LoVo (cell line): ENCODE measurements at regions not wholly inside any gene's neighbourhood (a gene's known extent, or its start where the extent isn't known, plus 50 kb on each side); places are given as distances from the start of the nearest gene placed in this dataset.
"Not testable (repeated sequence)": the region's sequence is repeated elsewhere in the genome, so short reads cannot be mapped to it uniquely, and the experiment has no call there.

Source experiments
- DNase-seq: peaks from one replicate; pipeline ENCODE4 v3.0.0-alpha.2; 2016; ENCODE audit warnings: low spot score

DNA sequence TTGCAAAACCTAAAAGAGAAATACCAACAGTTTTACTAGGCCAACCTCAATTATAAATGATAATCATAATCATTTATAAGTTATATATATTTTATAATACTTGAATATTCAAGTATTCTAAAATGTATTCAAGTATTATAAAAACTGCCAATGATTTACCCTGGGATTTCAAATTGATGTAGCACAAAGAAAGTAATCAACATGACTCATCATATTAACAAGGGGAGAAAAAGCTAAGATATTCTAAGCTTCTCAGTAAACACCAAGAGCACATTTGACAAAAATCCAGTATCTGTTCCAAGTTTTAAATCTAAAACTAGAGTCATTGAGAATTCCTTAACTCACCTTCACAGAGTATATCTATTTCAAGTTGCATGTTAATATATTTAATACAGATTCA is 56.1 kb downstream of the CAPZA3 start:
- no peak for DNase-seq

DNA sequence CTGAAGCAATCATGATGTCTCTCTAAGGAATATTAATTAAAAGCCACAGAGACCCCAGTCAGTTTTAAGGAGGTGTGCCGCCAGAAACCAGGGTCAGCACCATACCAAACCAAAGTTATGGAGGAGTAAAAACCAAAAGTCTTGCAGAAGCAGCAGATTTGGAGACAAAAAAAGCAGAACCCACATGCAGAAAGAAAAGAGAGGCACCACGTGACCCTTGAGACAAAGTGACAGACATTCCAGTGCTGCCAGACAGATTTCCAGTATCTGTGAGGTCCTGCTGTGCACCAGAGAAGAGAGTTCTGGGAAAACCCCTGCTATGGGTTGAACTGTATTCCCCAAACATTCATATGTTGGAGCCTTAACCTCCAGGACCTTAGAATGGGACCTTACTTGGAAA is 59.7 kb downstream of the CAPZA3 start:
- DNase-seq: no peak

DNA sequence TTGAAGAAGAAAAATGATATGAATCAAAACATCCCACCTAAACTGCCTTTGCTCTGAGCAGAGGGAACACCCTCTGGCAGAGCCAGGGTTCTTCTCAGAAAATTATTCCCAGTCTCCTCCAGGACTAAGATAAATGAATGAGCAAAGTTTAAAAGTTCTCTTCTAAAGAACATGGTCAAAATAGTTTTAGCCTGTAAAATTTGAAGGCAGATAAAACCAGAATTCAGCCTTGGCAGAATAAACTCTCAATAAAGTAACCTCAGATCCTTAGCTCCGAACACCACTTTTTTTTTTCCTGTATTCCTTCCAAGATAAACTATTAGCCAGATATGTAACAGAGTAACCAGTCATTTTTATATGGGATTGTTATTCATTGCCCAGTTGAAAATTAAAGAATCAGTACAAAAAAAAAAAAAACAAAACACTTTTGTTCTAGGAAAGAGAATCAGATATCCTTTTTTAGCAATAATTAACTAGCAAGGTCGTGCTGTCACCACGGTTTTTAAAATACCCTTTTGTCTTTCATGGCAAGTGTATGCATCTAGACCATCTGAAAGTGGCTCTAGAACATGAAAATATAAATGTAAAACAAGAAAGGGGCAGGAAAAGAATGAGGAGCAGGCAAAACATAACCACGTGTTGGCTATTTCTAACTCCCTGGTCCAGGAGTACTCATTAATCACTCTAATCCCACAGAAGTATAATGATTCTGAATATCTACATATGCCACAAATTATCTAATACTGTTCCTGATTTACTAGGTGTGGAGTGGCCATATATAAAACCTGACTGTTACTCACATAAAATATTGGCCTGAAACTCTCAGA is 60.8 kb downstream of the CAPZA3 start:
- DNase-seq: no peak

DNA sequence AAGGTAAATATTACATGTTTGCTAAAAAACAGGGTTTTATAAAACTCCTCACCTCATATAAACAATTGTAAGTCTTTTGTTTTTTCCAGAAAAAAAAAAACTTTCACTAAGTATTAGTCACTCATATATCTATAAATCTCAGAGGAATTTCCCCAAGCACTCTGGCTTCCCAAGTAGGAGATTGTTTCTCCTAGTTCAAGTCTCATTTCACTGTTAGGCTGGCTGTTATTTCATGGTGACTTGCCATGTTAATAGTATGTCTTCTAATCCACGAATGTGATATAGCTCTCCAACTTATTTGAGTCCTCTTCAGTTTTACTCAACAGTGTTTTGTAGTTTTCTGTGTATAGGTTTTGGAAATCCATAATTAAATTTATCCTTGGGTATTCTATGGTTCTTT is 61.6 kb downstream of the CAPZA3 start:
- no peak for DNase-seq

DNA sequence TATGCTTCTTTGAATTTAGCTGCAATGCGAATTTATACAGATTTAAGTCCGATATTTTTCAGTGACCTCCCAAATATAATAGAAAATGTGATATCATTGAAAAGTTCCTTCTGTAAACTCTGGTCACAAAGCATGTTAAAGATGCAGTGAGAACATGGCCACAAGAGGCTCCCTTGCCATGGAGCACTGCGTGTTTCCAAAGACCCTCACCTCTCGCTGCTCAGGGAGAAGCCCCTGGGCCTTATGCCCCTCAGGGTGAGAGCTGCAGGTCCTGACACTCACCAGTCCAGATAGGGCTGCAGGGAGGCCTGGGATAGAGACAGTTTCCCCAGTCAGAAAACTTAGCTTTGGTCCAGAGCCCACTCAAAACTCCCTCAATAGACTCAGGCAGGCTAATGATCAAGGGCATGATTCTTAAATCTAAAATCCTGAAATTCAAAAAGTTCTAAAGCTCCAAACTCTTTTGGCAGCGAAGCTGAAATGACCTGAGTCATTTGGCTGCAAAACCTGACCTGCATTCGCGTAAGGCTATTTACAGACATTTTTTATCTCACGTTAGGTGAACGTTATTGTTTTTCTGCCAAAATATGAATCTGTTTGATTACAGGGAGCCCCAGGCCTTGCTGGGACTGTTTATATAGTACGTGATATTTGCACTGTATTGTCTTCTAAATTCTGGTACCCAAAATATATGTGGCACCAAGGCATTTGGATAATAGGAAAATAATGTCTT is 67.8 kb downstream of the CAPZA3 start:
- DNase-seq: no peak

DNA sequence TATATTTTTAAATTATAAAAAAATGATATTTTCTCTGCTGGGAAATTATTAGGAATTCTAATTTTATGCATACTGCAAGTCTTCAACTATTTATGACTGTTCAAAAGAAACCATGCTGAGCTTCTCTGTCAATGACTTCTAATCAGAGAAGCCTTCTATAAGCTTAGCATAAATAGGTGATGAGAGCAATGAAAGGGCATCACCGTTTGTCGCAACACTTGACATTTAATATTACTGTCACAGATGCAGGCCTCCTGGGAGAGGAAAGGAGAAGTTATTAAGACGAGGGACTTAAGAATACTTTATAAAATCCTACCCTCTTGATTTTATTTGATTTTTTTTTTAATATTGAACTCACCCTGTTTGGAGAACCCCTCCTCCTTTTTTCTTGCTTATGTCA is 69.8 kb downstream of the CAPZA3 start:
- no peak for DNase-seq

DNA sequence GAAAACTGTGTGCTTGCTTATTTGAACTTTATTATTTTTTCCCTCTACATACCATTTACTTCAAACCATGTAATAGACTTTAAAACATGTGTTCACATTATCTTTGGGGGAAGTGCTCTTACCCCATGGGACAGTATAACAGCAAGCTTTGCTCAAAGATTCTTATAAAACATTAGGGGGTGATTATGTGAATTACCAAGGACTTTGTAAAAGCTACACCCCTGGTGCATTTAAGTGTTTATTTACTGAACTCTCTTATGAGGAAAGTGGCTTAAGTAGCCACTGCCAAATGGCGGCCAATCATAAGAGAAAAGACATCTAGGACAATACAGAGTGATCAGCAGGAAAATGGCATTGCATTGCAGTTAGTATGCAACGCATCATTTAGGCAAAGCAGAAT is 70.3 kb downstream of the CAPZA3 start:
- no peak for DNase-seq

DNA sequence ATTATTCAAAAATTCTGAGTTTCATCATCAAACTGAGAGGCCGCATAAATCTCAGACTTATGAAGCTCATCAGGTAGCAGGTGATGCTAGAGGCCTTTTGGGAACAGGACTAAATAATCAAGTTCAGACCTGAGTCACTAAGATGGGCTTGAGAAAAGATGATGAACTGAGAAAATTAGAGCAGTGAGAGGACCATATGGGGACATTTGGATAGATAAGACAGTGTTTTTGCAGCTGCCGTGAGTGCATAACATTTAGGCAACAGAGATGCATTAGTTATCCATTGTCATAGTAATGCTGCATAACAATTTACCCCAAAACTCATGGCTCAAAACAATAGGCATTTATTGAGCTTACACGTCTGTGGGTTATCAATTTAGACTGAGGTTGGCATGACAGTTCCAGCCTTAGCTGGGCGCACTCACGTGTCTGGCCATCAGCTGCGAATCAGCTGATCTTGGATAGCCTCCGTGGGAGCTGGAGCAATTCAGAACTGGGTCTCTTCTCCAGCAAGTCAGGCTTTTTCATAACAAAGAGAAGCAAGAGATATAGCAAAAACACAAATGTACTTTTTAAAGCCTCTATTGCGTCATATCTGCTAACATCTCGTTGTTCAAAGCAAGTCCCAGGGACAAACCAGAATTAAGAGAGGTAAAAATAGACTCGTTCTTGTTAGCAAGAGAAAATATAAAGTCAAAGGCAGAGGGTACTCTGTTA is 72.8 kb downstream of the CAPZA3 start:
- no peak for DNase-seq

DNA sequence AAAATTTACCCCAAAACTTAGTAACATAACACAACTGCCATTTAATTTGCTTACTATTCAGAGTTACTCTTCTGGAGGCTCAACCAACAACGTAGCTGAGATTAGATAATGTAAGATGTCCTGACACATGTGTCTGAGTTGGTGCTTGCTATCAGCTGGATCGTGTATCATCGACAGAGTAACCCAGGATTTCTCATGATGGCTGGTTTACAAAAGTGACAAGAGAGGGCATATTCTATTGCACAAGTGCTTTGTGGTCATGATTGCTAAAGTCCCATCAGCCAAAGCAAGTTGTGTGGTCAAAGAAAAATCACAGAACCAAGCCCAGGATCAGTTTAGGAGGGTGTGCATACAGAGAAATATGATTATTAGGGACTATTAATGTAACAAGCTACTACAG is 73.4 kb downstream of the CAPZA3 start:
- DNase-seq: no peak

DNA sequence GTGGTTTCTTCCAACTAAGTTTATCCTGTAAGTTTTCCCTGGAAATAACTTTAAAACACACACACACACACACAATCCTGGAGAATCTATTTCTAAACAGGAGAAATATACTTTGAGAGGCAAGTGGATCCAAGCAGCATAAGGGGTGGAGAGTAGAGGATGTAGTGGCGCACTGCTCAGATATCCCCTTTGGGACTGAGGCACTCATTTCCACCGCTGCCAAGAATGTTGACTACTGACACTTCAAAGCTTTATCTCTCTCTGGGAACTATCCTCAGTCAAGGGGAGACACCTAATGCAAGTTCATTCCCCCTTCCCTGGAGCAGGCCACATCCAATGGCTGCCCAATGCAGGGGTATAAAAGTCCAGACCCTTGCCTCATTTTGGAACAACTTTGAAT is 75.8 kb downstream of the CAPZA3 start:
- no peak for DNase-seq

DNA sequence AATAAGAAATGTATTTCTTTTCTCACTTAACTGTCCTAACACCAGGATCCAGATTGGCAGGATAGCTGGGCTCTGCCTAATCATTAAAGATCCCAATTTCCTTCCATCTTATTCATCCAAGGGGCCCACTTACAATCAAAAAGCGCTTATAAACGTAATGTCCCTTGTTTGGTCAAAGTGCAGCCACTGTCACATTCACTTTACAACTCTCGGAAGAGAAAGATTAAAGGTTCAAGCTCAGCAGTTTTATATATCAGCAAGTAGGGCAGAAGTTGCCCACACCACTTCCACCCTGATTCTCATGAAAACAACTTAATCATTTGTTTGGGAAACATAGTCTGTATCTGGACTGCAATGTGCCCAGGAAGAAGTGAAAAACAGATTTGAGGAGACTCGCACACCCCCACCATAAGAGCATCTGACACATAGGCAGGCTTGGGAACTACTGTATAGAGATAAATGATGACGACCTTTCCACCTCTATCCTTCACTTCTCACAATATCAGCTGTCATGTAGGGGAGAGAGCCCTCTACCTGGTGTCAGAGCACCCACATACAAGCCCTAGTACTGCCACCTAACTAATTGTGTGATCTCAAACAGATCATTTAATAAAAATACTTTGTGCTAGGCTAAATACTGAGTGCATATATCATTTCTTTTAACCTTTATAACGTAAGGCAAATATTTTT is 80.8 kb downstream of the CAPZA3 start:
- DNase-seq: no peak

DNA sequence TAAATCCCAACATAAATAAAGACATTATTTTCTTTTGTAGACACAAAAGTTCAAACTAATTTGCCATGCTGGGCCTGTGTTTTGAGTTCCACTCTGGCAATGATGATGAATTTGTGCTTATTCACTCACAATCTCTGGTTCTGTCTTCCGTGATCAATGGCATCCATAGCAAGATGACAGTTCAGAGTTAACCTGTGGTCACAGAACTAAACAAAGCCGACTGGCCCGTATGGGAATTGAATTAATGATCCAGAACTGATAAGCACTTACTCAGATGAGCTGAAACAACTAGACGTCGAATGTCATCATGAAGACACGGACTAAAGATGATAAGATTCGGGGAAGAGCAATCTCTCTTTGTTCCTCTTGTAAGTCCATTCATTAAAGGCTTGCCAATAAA is 81.6 kb downstream of the CAPZA3 start:
- no peak for DNase-seq

DNA sequence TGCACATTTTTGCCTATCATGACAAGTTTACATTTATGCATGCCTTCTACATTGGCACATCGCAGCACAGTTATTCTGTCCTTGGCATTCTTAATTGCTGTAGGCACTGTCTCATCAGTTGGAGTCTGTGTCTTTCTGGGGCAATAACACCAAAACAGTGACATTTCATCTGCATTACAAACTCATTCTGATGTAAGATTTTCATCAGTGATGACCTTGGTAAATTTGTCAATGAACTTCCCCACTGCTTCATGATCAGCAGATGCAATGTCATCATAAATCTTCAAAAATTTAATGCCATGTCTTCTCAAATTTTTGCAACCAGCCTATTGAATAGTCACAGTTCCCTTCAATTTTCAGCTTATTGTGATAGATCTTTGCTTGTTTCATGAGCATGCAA is 85.5 kb downstream of the CAPZA3 start:
- DNase-seq: no peak

DNA sequence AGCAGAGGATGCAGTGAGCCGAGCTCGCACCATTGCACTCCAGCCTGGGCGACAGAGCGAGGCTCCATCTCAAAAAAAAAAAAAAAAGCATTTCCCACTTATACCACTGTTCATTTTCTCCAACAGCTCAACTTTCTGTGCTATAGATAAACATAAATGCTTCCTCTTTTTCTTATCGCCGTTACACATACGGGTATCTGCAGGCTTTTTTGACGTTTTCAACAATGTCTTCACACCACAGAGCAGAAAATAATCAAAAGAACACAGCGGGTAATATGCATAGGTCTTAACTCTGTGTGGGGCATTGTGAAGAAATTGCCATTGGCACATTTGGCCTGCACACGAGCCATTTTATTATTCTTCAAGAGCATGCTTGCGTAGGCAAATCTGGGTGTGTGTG is 86.4 kb downstream of the CAPZA3 start:
- no peak for DNase-seq

DNA sequence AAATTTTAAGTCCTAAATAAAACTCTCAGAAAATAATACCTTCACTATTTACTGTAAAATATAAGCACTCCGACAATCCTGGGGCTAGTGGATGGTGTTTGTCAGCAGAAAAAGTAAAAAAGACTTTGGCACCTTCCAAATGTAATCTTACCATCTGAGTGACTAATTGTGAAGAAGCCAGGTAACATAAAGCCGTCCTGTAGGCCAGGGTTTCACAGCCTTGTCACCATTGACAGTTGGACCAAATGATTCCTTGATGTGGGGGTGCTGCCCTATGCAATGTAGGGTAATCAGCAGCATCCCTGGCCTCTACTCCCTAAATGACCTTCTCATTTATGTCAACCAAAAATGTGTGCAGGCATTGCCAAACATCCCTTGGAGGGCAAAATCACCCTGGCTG is 87.2 kb downstream of the CAPZA3 start:
- no peak for DNase-seq

DNA sequence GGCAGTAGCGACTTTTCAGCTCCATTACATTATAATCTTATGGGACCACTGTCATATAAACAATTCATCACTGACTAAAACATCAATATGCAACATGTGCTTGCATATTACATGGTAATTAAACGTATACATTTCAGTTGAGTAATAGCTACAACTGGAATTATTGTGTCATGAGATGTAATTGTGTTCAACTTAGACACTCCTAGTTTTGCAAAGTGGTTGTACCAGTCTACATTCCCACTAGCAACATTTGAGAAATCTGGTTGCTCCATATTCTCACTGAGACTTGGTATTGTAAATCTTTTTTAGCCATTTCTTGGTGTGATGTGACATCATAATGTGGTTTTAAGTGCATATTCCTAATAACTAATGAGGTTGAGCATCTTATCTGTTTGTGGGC is 90.0 kb downstream of the CAPZA3 start:
- DNase-seq: no peak

DNA sequence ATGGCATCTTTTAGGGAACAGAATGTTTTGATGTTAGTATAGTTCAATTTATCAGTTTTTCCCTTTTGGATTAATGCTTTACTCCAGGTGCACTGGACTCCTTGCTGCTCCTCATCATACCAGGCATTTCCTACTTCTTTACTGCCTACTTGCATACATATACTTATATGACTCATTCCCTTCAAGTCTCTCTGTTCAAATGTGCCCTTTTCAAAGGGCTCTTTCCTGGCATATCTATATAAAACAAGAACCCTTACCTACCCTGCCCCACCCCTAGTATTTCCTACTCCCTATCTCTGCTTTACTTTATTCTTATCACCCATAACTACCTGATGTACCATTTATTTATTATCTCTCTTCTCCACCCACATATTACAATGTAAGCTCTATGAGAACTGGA is 90.6 kb downstream of the CAPZA3 start:
- no peak for DNase-seq

DNA sequence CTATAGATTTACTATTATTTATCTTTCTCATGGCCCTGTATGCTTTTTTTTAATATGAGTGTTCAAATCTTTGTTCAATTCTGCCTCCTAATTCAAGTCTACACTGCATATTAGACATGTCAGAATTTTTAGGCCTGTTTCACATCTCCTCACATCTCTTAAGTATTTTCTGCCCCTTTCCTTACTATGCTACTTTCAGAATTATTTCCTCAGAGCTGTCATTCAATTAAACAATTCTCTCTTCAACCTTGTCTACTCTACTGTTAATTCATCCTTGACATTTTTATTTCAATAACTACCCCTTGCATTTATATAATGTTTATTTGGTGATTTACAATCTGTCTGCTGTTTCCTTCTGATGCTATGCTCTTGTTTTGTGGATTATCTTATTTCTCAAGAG is 91.1 kb downstream of the CAPZA3 start:
- no peak for DNase-seq

DNA sequence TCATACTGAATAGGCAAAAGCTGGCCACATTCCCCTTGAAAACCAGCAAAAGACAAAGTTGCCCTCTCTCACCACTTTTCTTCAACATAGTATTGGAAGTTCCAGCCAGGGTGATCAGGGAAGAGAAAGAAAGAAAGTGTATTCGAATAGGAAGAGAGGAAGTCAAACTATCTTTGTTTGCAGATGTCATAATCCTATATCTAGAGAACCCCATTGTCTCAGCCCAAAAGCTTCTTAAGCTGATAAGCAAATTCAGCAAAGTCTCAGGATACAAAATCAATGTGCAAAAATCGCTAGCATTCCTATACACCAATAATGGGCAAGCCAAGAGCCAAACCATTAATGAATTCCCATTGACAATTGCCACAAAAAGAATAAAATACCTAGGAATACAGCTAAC is 95.0 kb downstream of the CAPZA3 start:
- not testable (repeated sequence) for DNase-seq

DNA sequence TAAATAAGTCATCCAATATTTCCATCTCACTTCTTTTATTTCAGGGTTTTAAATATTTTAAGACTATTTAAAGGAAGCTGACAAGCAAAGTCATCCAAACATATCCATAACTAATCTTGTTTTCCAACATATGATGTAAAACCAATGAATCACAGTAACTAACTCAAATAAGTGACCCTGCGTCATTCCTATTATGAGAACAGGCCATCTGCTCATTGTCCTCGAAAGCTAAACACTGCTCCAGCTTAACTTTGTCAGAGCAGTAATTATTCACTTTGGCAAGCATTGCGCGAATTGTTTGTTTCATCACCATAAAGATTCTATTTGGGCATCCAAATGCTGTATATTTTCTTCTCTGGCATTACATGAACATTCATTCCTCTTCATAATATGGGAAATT is 99.1 kb downstream of the CAPZA3 start:
- no peak for DNase-seq

DNA sequence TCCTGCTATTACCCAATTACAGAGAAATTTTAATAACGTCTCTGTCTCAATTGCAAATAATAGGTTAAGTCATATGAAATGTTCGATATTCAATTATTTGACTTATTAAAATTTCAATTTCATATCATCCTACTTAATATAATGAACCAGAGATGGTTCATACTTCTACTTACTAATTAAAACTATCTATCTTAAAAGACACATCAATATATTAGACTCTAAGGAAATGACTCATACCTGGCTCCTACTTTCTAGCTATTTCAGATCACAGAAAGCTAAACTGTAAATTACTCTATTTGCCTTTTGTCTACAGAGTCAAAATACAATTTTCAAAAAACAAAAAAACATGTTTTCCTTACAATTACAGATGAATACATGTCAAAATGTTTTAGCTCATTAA is 99.6 kb downstream of the CAPZA3 start:
- no peak for DNase-seq

DNA sequence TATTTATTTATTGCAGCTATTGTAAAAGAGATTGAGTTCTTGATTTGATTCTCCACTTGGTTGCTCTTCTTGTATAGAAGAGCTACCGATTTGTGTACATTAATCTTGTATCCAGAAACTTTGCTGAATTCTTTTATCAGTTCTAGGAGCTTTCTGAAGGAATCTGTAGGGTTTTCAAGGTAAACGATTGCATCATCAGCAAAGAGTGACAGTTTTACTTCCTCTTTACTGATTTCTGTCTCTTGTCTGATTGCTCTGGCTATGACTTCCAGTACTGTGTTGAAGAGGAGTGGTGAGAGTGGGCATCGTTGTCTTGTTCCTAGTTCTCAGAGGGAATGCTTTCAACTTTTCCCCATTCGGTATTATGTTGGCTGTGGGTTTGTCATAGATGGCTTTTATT is 103.1 kb downstream of the CAPZA3 start:
- not testable (repeated sequence) for DNase-seq

DNA sequence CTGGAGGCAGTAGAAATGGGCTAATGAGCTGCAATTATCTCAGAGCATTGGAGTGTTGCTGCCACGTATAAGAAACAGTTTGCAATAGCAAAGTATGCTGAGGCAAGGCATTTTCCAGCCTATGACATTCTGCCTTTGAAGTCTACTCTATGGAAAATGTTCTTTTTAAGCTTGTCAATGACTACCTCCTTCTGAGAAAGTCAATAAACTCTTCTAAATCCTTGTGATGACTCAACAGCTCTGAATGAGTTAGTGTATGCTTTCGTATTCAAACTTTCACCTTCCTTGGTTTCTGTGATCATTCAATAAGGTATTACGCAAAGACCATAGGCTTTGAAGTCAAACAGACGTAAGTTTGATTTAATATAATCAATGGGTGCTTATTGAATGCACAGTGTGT is 111.2 kb downstream of the CAPZA3 start:
- peak; percentile 19 for DNase-seq
